ENCODE measurements at regions not wholly inside any gene's neighbourhood (a gene's known extent, or its start where the extent isn't known, plus 50 kb on each side); places are given as distances from the start of the nearest gene placed in this dataset.

- no peaks in the 10 kb centered on the region for H3K27me3 ChIP-seq
- no peak for DNase-seq
- intact Hi-C loops (cut with DNase I) = no loop called here
- H3K9me3 ChIP-seq = no peaks in the 10 kb centered on the region
- no peak overlapping the region for H3K27ac ChIP-seq
- no peak for TF ChIP-seq CTCF (IDR thresholded peaks at IDR 0.05)
- TF ChIP-seq POLR2A (IDR thresholded peaks at IDR 0.05) = no peak
- 82% methylated on average over 2 of the region's 2 CpGs for WGBS, 2 donors
- H3K4me3 ChIP-seq (replicated peaks in 1 of 3) = no peak overlapping the region
- H3K36me3 ChIP-seq = no peaks in the 10 kb centered on the region
- no peaks in the 10 kb centered on the region for H3K4me1 ChIP-seq
Observed at GRCh38 chr6:90730151-90730673, 143.3 kb upstream of the MAP3K7 start.

GRCh38 chr6:90729057-90729456 is 142.2 kb upstream of the MAP3K7 start:
- Histone ChIP-seq H3K4me1 (no peaks in the 10 kb centered on the region), H3K27me3 (no peaks in the 10 kb centered on the region), H3K9me3 (no peaks in the 10 kb centered on the region), H3K27ac (no peak overlapping the region), H3K4me3 (replicated peaks in 1 of 3) (no peak overlapping the region), H3K36me3 (no peaks in the 10 kb centered on the region)
- no peak for TF ChIP-seq POLR2A (IDR thresholded peaks at IDR 0.05)
- TF ChIP-seq CTCF (IDR thresholded peaks at IDR 0.05) = no peak
- DNase-seq = no peak
- 71 to 74% methylated on average over 2 of the region's 2 CpGs for WGBS, 2 donors
- intact Hi-C loops (cut with DNase I) = no loop called here

- no peaks in the 10 kb centered on the region for H3K27me3 ChIP-seq
- H3K4me1 ChIP-seq = no peaks in the 10 kb centered on the region
- 85 to 88% methylated on average over 2 of the region's 2 CpGs for WGBS, 2 donors
- no peak overlapping the region for H3K4me3 ChIP-seq (replicated peaks in 1 of 3)
- H3K36me3 ChIP-seq = no peaks in the 10 kb centered on the region
- intact Hi-C loops (cut with DNase I) = no loop called here
- DNase-seq = no peak
- TF ChIP-seq POLR2A (IDR thresholded peaks at IDR 0.05) (no peak), CTCF (IDR thresholded peaks at IDR 0.05) (no peak)
- no peaks in the 10 kb centered on the region for H3K9me3 ChIP-seq
- no peak overlapping the region for H3K27ac ChIP-seq
Observed at GRCh38 chr6:90722648-90723047, 135.8 kb upstream of the MAP3K7 start.

- no peak overlapping the region for H3K4me3 ChIP-seq (replicated peaks in 1 of 3)
- no peaks in the 10 kb centered on the region for H3K36me3 ChIP-seq
- intact Hi-C loops (cut with DNase I) = no loop called here
- TF ChIP-seq CTCF (IDR thresholded peaks at IDR 0.05) = no peak
- TF ChIP-seq POLR2A (IDR thresholded peaks at IDR 0.05) = no peak
- H3K27ac ChIP-seq = no peak overlapping the region
- 65 to 92% methylated on average over 1 of the region's 1 CpG for WGBS, 2 donors
- no peaks in the 10 kb centered on the region for H3K4me1 ChIP-seq
- H3K27me3 ChIP-seq = no peaks in the 10 kb centered on the region
- DNase-seq = no peak
- H3K9me3 ChIP-seq = no peaks in the 10 kb centered on the region
Observed at GRCh38 chr6:90720404-90720803, 133.5 kb upstream of the MAP3K7 start.

- H3K4me1 ChIP-seq = no peaks in the 10 kb centered on the region
- no peaks in the 10 kb centered on the region for H3K27me3 ChIP-seq
- H3K27ac ChIP-seq = no peak overlapping the region
- no peak for TF ChIP-seq POLR2A (IDR thresholded peaks at IDR 0.05)
- TF ChIP-seq CTCF (IDR thresholded peaks at IDR 0.05) = no peak
- WGBS, 2 donors = 71 to 78% methylated on average over 3 of the region's 3 CpGs
- DNase-seq = no peak
- H3K4me3 ChIP-seq (replicated peaks in 1 of 3) = no peak overlapping the region
- no peaks in the 10 kb centered on the region for H3K36me3 ChIP-seq
- H3K9me3 ChIP-seq = no peaks in the 10 kb centered on the region
- intact Hi-C loops (cut with DNase I) = no loop called here
Observed at GRCh38 chr6:90719321-90720195, 132.7 kb upstream of the MAP3K7 start.

Data from thyroid gland (tissue), 4 donors.